ENCODE measurements at regions not wholly inside any gene's neighbourhood (a gene's known extent, or its start where the extent isn't known, plus 50 kb on each side); places are given as distances from the start of the nearest gene placed in this dataset.

GRCh38 chr18:22691946-22692710 lies 241.0 kb upstream of the RBBP8 start:
- H3K27ac ChIP-seq (replicated peaks; ENCODE audit: low read length) = no peak overlapping the region
- no peak overlapping the region for H2BK120ac ChIP-seq (ENCODE audit: low read depth, low read length)
- no peak overlapping the region for H2BK15ac ChIP-seq (ENCODE audit: low read length)
- WGBS, 2 donors (ENCODE audit: extremely low coverage in 2 of 2, insufficient read length in 2 of 2, insufficient replicate concordance in 1 of 2) = no CpG with 5 or more reads among the region's 2 CpGs
- H3K27me3 ChIP-seq (ENCODE audit: control insufficient read depth in 3 of 3, insufficient read depth in 3 of 3, low read depth in 1 of 3, low read length in 3 of 3) = no peaks in the 10 kb centered on the region
- H3K4me1 ChIP-seq (ENCODE audit: control insufficient read depth in 2 of 2, insufficient read depth in 1 of 2, low read depth in 1 of 2, low read length in 2 of 2) = no peaks in the 10 kb centered on the region
- H3K4me2 ChIP-seq (ENCODE audit: insufficient read depth, low read length, poor library complexity, severe bottlenecking) = no peak overlapping the region
- H3K14ac ChIP-seq (ENCODE audit: low read length) = no peak overlapping the region
- H2AFZ ChIP-seq (ENCODE audit: low read length) = no peak overlapping the region
- no peaks in the 10 kb centered on the region for H3K79me1 ChIP-seq (ENCODE audit: low read depth, low read length)
- H3K4ac ChIP-seq (ENCODE audit: low read length) = no peak overlapping the region
- H2BK12ac ChIP-seq (ENCODE audit: low read length) = no peak overlapping the region
- no peak overlapping the region for H2BK5ac ChIP-seq (ENCODE audit: low read length)
- no peak overlapping the region for H4K8ac ChIP-seq (ENCODE audit: low read depth, low read length)
- no peak overlapping the region for H3K9ac ChIP-seq (ENCODE audit: low read depth, low read length, poor library complexity)
- no peak overlapping the region for H3K18ac ChIP-seq (ENCODE audit: low read length)
- peaks cover 0 to 4% of the 10 kb centered on the region in 2 donors for H3K9me3 ChIP-seq (replicated peaks in 1 of 2; ENCODE audit: control insufficient read depth in 2 of 2, insufficient read depth in 1 of 2, low read depth in 1 of 2, low read length in 2 of 2)
- H3K23ac ChIP-seq (ENCODE audit: low read depth, low read length, poor library complexity) = no peak overlapping the region
- H3K4me3 ChIP-seq (ENCODE audit: low read length in 2 of 2) = no peak overlapping the region
- H3K36me3 ChIP-seq (replicated peaks in 1 of 2; ENCODE audit: control insufficient read depth in 2 of 2, insufficient read depth in 2 of 2, low read length in 2 of 2) = no peaks in the 10 kb centered on the region
- no peak overlapping the region for H4K91ac ChIP-seq (ENCODE audit: low read depth, low read length, poor library complexity)
- no peak for DNase-seq (ENCODE audit: low spot score)
- no peak overlapping the region for H2AK5ac ChIP-seq (ENCODE audit: low read depth, low read length)

DNA sequence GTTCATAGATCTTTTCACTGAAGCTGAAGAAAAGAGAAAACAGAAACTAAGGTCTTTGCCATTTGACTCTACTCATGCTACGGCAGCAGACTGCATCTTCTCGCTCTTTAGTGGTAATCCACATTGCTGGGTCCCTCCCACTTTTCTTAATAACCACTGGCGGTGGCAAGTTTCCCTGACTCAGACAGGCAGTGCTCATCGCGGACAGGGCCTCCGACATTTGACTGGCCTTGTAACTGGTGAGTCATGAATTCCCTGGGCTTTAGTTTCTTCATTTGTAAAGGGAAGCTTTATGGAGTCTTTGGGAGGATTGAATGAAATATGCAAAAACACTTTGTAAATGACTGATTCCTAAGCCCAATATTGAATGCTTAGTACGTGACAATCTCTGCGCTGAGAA lies 238.2 kb upstream of the RBBP8 start:
- no peak overlapping the region for H4K8ac ChIP-seq (ENCODE audit: low read depth, low read length)
- no peak for DNase-seq (ENCODE audit: low spot score)
- no CpG with 5 or more reads among the region's 8 CpGs for WGBS, 2 donors (ENCODE audit: extremely low coverage in 2 of 2, insufficient read length in 2 of 2, insufficient replicate concordance in 1 of 2)
- H3K36me3 ChIP-seq (replicated peaks in 1 of 2; ENCODE audit: control insufficient read depth in 2 of 2, insufficient read depth in 2 of 2, low read length in 2 of 2) = no peaks in the 10 kb centered on the region
- H3K9ac ChIP-seq (ENCODE audit: low read depth, low read length, poor library complexity) = no peak overlapping the region
- no peak overlapping the region for H3K27ac ChIP-seq (replicated peaks; ENCODE audit: low read length)
- no peak overlapping the region for H2BK12ac ChIP-seq (ENCODE audit: low read length)
- no peak overlapping the region for H3K4ac ChIP-seq (ENCODE audit: low read length)
- H3K9me3 ChIP-seq (replicated peaks in 1 of 2; ENCODE audit: control insufficient read depth in 2 of 2, insufficient read depth in 1 of 2, low read depth in 1 of 2, low read length in 2 of 2) = no peaks in the 10 kb centered on the region
- no peaks in the 10 kb centered on the region for H3K27me3 ChIP-seq (ENCODE audit: control insufficient read depth in 3 of 3, insufficient read depth in 3 of 3, low read depth in 1 of 3, low read length in 3 of 3)
- H3K18ac ChIP-seq (ENCODE audit: low read length) = no peak overlapping the region
- H2AK5ac ChIP-seq (ENCODE audit: low read depth, low read length) = no peak overlapping the region
- no peak overlapping the region for H2BK5ac ChIP-seq (ENCODE audit: low read length)
- no peak overlapping the region for H3K4me3 ChIP-seq (ENCODE audit: low read length in 2 of 2)
- no peak overlapping the region for H3K23ac ChIP-seq (ENCODE audit: low read depth, low read length, poor library complexity)
- no peak overlapping the region for H3K14ac ChIP-seq (ENCODE audit: low read length)
- no peak overlapping the region for H2AFZ ChIP-seq (ENCODE audit: low read length)
- H2BK120ac ChIP-seq (ENCODE audit: low read depth, low read length) = no peak overlapping the region
- H4K91ac ChIP-seq (ENCODE audit: low read depth, low read length, poor library complexity) = no peak overlapping the region
- no peaks in the 10 kb centered on the region for H3K79me1 ChIP-seq (ENCODE audit: low read depth, low read length)
- H3K4me1 ChIP-seq (ENCODE audit: control insufficient read depth in 2 of 2, insufficient read depth in 1 of 2, low read depth in 1 of 2, low read length in 2 of 2) = no peaks in the 10 kb centered on the region
- no peak overlapping the region for H3K4me2 ChIP-seq (ENCODE audit: insufficient read depth, low read length, poor library complexity, severe bottlenecking)
- no peak overlapping the region for H2BK15ac ChIP-seq (ENCODE audit: low read length)

GRCh38 chr18:22695674-22696073 lies 237.5 kb upstream of the RBBP8 start:
- no peak overlapping the region for H4K8ac ChIP-seq (ENCODE audit: low read depth, low read length)
- H2AFZ ChIP-seq (ENCODE audit: low read length) = no peak overlapping the region
- no peak overlapping the region for H3K18ac ChIP-seq (ENCODE audit: low read length)
- H3K4me3 ChIP-seq (ENCODE audit: low read length in 2 of 2) = no peak overlapping the region
- H3K36me3 ChIP-seq (replicated peaks in 1 of 2; ENCODE audit: control insufficient read depth in 2 of 2, insufficient read depth in 2 of 2, low read length in 2 of 2) = no peaks in the 10 kb centered on the region
- no peak overlapping the region for H2BK5ac ChIP-seq (ENCODE audit: low read length)
- no peaks in the 10 kb centered on the region for H3K4me1 ChIP-seq (ENCODE audit: control insufficient read depth in 2 of 2, insufficient read depth in 1 of 2, low read depth in 1 of 2, low read length in 2 of 2)
- no peak overlapping the region for H3K9ac ChIP-seq (ENCODE audit: low read depth, low read length, poor library complexity)
- no peaks in the 10 kb centered on the region for H3K79me1 ChIP-seq (ENCODE audit: low read depth, low read length)
- no peak overlapping the region for H4K91ac ChIP-seq (ENCODE audit: low read depth, low read length, poor library complexity)
- no peak overlapping the region for H2AK5ac ChIP-seq (ENCODE audit: low read depth, low read length)
- H3K9me3 ChIP-seq (replicated peaks in 1 of 2; ENCODE audit: control insufficient read depth in 2 of 2, insufficient read depth in 1 of 2, low read depth in 1 of 2, low read length in 2 of 2) = no peaks in the 10 kb centered on the region
- no peak overlapping the region for H3K4me2 ChIP-seq (ENCODE audit: insufficient read depth, low read length, poor library complexity, severe bottlenecking)
- no peak overlapping the region for H2BK120ac ChIP-seq (ENCODE audit: low read depth, low read length)
- WGBS, 2 donors (ENCODE audit: extremely low coverage in 2 of 2, insufficient read length in 2 of 2, insufficient replicate concordance in 1 of 2) = no CpG with 5 or more reads among the region's 4 CpGs
- H3K14ac ChIP-seq (ENCODE audit: low read length) = no peak overlapping the region
- H3K27me3 ChIP-seq (ENCODE audit: control insufficient read depth in 3 of 3, insufficient read depth in 3 of 3, low read depth in 1 of 3, low read length in 3 of 3) = no peaks in the 10 kb centered on the region
- H2BK15ac ChIP-seq (ENCODE audit: low read length) = no peak overlapping the region
- no peak overlapping the region for H2BK12ac ChIP-seq (ENCODE audit: low read length)
- H3K23ac ChIP-seq (ENCODE audit: low read depth, low read length, poor library complexity) = no peak overlapping the region
- H3K4ac ChIP-seq (ENCODE audit: low read length) = no peak overlapping the region
- DNase-seq (ENCODE audit: low spot score) = no peak
- no peak overlapping the region for H3K27ac ChIP-seq (replicated peaks; ENCODE audit: low read length)

- no peak overlapping the region for H3K14ac ChIP-seq (ENCODE audit: low read length)
- no peak overlapping the region for H3K9ac ChIP-seq (ENCODE audit: low read depth, low read length, poor library complexity)
- no peaks in the 10 kb centered on the region for H3K36me3 ChIP-seq (replicated peaks in 1 of 2; ENCODE audit: control insufficient read depth in 2 of 2, insufficient read depth in 2 of 2, low read length in 2 of 2)
- H2AK5ac ChIP-seq (ENCODE audit: low read depth, low read length) = no peak overlapping the region
- no peak overlapping the region for H2BK120ac ChIP-seq (ENCODE audit: low read depth, low read length)
- H4K91ac ChIP-seq (ENCODE audit: low read depth, low read length, poor library complexity) = no peak overlapping the region
- no peak overlapping the region for H4K8ac ChIP-seq (ENCODE audit: low read depth, low read length)
- no CpG with 5 or more reads among the region's 3 CpGs for WGBS, 2 donors (ENCODE audit: extremely low coverage in 2 of 2, insufficient read length in 2 of 2, insufficient replicate concordance in 1 of 2)
- no peak for DNase-seq (ENCODE audit: low spot score)
- H3K27ac ChIP-seq (replicated peaks; ENCODE audit: low read length) = no peak overlapping the region
- H2BK5ac ChIP-seq (ENCODE audit: low read length) = no peak overlapping the region
- no peak overlapping the region for H2BK15ac ChIP-seq (ENCODE audit: low read length)
- H3K9me3 ChIP-seq (replicated peaks in 1 of 2; ENCODE audit: control insufficient read depth in 2 of 2, insufficient read depth in 1 of 2, low read depth in 1 of 2, low read length in 2 of 2) = no peaks in the 10 kb centered on the region
- H3K4me1 ChIP-seq (ENCODE audit: control insufficient read depth in 2 of 2, insufficient read depth in 1 of 2, low read depth in 1 of 2, low read length in 2 of 2) = no peaks in the 10 kb centered on the region
- H3K4ac ChIP-seq (ENCODE audit: low read length) = no peak overlapping the region
- H3K79me1 ChIP-seq (ENCODE audit: low read depth, low read length) = no peaks in the 10 kb centered on the region
- H2BK12ac ChIP-seq (ENCODE audit: low read length) = no peak overlapping the region
- no peak overlapping the region for H3K4me2 ChIP-seq (ENCODE audit: insufficient read depth, low read length, poor library complexity, severe bottlenecking)
- H3K18ac ChIP-seq (ENCODE audit: low read length) = no peak overlapping the region
- no peak overlapping the region for H3K4me3 ChIP-seq (ENCODE audit: low read length in 2 of 2)
- no peak overlapping the region for H3K23ac ChIP-seq (ENCODE audit: low read depth, low read length, poor library complexity)
- no peaks in the 10 kb centered on the region for H3K27me3 ChIP-seq (ENCODE audit: control insufficient read depth in 3 of 3, insufficient read depth in 3 of 3, low read depth in 1 of 3, low read length in 3 of 3)
- no peak overlapping the region for H2AFZ ChIP-seq (ENCODE audit: low read length)
Observed at GRCh38 chr18:22697561-22697960, 235.6 kb upstream of the RBBP8 start.

Data from neuronal stem cell (in vitro differentiated cells).